ENCODE measurements at regions not wholly inside any gene's neighbourhood (a gene's known extent, or its start where the extent isn't known, plus 50 kb on each side); places are given as distances from the start of the nearest gene placed in this dataset.

GRCh38 chr16:85278839-85279238 lies 166.6 kb upstream of the CIBAR2 start:
- H3K27ac ChIP-seq (ENCODE audit: low read depth, low read length) = no peak overlapping the region
- DNase-seq (ENCODE audit: low read depth in 4 of 6, low spot score in 6 of 6) = peak in 1 of 6 donors; percentile 66
- no peaks in the 10 kb centered on the region for H3K27me3 ChIP-seq (ENCODE audit: control insufficient read depth, insufficient read depth, low read length)
- no peaks in the 10 kb centered on the region for H3K36me3 ChIP-seq (ENCODE audit: control insufficient read depth, insufficient read depth, low read length)
- WGBS (ENCODE audit: insufficient coverage) = 61% methylated on average over 10 of the region's 11 CpGs
- H3K4me3 ChIP-seq (ENCODE audit: low read depth, low read length) = no peak overlapping the region
- peaks cover 42% of the 10 kb centered on the region for H3K4me1 ChIP-seq (ENCODE audit: control insufficient read depth, insufficient read depth, low read length)
- no peaks in the 10 kb centered on the region for H3K9me3 ChIP-seq (ENCODE audit: control insufficient read depth, insufficient read depth, low read length)

GRCh38 chr16:85279402-85279801 lies 167.1 kb upstream of the CIBAR2 start:
- peak overlapping the region; percentile 25 for H3K27ac ChIP-seq (ENCODE audit: low read depth, low read length)
- H3K9me3 ChIP-seq (ENCODE audit: control insufficient read depth, insufficient read depth, low read length) = no peaks in the 10 kb centered on the region
- peaks cover 47% of the 10 kb centered on the region for H3K4me1 ChIP-seq (ENCODE audit: control insufficient read depth, insufficient read depth, low read length)
- 95% methylated on average over 4 of the region's 4 CpGs for WGBS (ENCODE audit: insufficient coverage)
- H3K27me3 ChIP-seq (ENCODE audit: control insufficient read depth, insufficient read depth, low read length) = no peaks in the 10 kb centered on the region
- H3K4me3 ChIP-seq (ENCODE audit: low read depth, low read length) = no peak overlapping the region
- H3K36me3 ChIP-seq (ENCODE audit: control insufficient read depth, insufficient read depth, low read length) = no peaks in the 10 kb centered on the region
- no peak for DNase-seq (ENCODE audit: low read depth in 4 of 6, low spot score in 6 of 6)

- H3K4me1 ChIP-seq (ENCODE audit: control insufficient read depth, insufficient read depth, low read length) = peaks cover 53% of the 10 kb centered on the region
- no peaks in the 10 kb centered on the region for H3K9me3 ChIP-seq (ENCODE audit: control insufficient read depth, insufficient read depth, low read length)
- peak in 2 of 6 donors; percentile 52 to 69 for DNase-seq (ENCODE audit: low read depth in 4 of 6, low spot score in 6 of 6)
- no peak overlapping the region for H3K4me3 ChIP-seq (ENCODE audit: low read depth, low read length)
- peak overlapping the region; percentile 25 for H3K27ac ChIP-seq (ENCODE audit: low read depth, low read length)
- H3K27me3 ChIP-seq (ENCODE audit: control insufficient read depth, insufficient read depth, low read length) = no peaks in the 10 kb centered on the region
- 78% methylated on average over 19 of the region's 21 CpGs for WGBS (ENCODE audit: insufficient coverage)
- H3K36me3 ChIP-seq (ENCODE audit: control insufficient read depth, insufficient read depth, low read length) = no peaks in the 10 kb centered on the region
Measured at GRCh38 chr16:85279825-85280545, 167.7 kb upstream of the CIBAR2 start.

- no peaks in the 10 kb centered on the region for H3K36me3 ChIP-seq (ENCODE audit: control insufficient read depth, insufficient read depth, low read length)
- no peaks in the 10 kb centered on the region for H3K27me3 ChIP-seq (ENCODE audit: control insufficient read depth, insufficient read depth, low read length)
- H3K27ac ChIP-seq (ENCODE audit: low read depth, low read length) = no peak overlapping the region
- peaks cover 50% of the 10 kb centered on the region for H3K4me1 ChIP-seq (ENCODE audit: control insufficient read depth, insufficient read depth, low read length)
- H3K4me3 ChIP-seq (ENCODE audit: low read depth, low read length) = no peak overlapping the region
- DNase-seq (ENCODE audit: low read depth in 4 of 6, low spot score in 6 of 6) = no peak
- WGBS (ENCODE audit: insufficient coverage) = 76% methylated on average over 5 of the region's 9 CpGs
- H3K9me3 ChIP-seq (ENCODE audit: control insufficient read depth, insufficient read depth, low read length) = no peaks in the 10 kb centered on the region
Measured at GRCh38 chr16:85281181-85281580, 168.9 kb upstream of the CIBAR2 start.

- Histone ChIP-seq H3K36me3 (ENCODE audit: control insufficient read depth, insufficient read depth, low read length) (no peaks in the 10 kb centered on the region), H3K4me1 (ENCODE audit: control insufficient read depth, insufficient read depth, low read length) (peaks cover 64% of the 10 kb centered on the region), H3K9me3 (ENCODE audit: control insufficient read depth, insufficient read depth, low read length) (no peaks in the 10 kb centered on the region), H3K27me3 (ENCODE audit: control insufficient read depth, insufficient read depth, low read length) (no peaks in the 10 kb centered on the region), H3K4me3 (ENCODE audit: low read depth, low read length) (no peak overlapping the region), H3K27ac (ENCODE audit: low read depth, low read length) (no peak overlapping the region)
- 94% methylated on average over 6 of the region's 8 CpGs for WGBS (ENCODE audit: insufficient coverage)
- DNase-seq (ENCODE audit: low read depth in 4 of 6, low spot score in 6 of 6) = no peak
Measured at GRCh38 chr16:85282842-85283241, 170.6 kb upstream of the CIBAR2 start.

GRCh38 chr16:85283305-85284050 lies 171.2 kb upstream of the CIBAR2 start:
- 91% methylated on average over 16 of the region's 22 CpGs for WGBS (ENCODE audit: insufficient coverage)
- DNase-seq (ENCODE audit: low read depth in 4 of 6, low spot score in 6 of 6) = no peak
- Histone ChIP-seq H3K27me3 (ENCODE audit: control insufficient read depth, insufficient read depth, low read length) (no peaks in the 10 kb centered on the region), H3K36me3 (ENCODE audit: control insufficient read depth, insufficient read depth, low read length) (no peaks in the 10 kb centered on the region), H3K9me3 (ENCODE audit: control insufficient read depth, insufficient read depth, low read length) (no peaks in the 10 kb centered on the region), H3K4me3 (ENCODE audit: low read depth, low read length) (no peak overlapping the region), H3K4me1 (ENCODE audit: control insufficient read depth, insufficient read depth, low read length) (peaks cover 66% of the 10 kb centered on the region), H3K27ac (ENCODE audit: low read depth, low read length) (no peak overlapping the region)

- Histone ChIP-seq H3K27me3 (ENCODE audit: control insufficient read depth, insufficient read depth, low read length) (no peaks in the 10 kb centered on the region), H3K27ac (ENCODE audit: low read depth, low read length) (no peak overlapping the region), H3K4me1 (ENCODE audit: control insufficient read depth, insufficient read depth, low read length) (peaks cover 67% of the 10 kb centered on the region), H3K9me3 (ENCODE audit: control insufficient read depth, insufficient read depth, low read length) (no peaks in the 10 kb centered on the region), H3K36me3 (ENCODE audit: control insufficient read depth, insufficient read depth, low read length) (no peaks in the 10 kb centered on the region), H3K4me3 (ENCODE audit: low read depth, low read length) (no peak overlapping the region)
- 40% methylated on average over 33 of the region's 38 CpGs for WGBS (ENCODE audit: insufficient coverage)
- peak in 2 of 6 donors; percentile 80 to 84 for DNase-seq (ENCODE audit: low read depth in 4 of 6, low spot score in 6 of 6)
Measured at GRCh38 chr16:85284141-85284817, 172.0 kb upstream of the CIBAR2 start.

GRCh38 chr16:85285681-85286065 lies 173.4 kb upstream of the CIBAR2 start:
- no peaks in the 10 kb centered on the region for H3K27me3 ChIP-seq (ENCODE audit: control insufficient read depth, insufficient read depth, low read length)
- H3K27ac ChIP-seq (ENCODE audit: low read depth, low read length) = peak overlapping the region; percentile 81
- no peaks in the 10 kb centered on the region for H3K36me3 ChIP-seq (ENCODE audit: control insufficient read depth, insufficient read depth, low read length)
- DNase-seq (ENCODE audit: low read depth in 4 of 6, low spot score in 6 of 6) = peak in 1 of 6 donors; percentile 21
- WGBS (ENCODE audit: insufficient coverage) = 47% methylated on average over 6 of the region's 7 CpGs
- no peaks in the 10 kb centered on the region for H3K9me3 ChIP-seq (ENCODE audit: control insufficient read depth, insufficient read depth, low read length)
- no peak overlapping the region for H3K4me3 ChIP-seq (ENCODE audit: low read depth, low read length)
- peaks cover 64% of the 10 kb centered on the region for H3K4me1 ChIP-seq (ENCODE audit: control insufficient read depth, insufficient read depth, low read length)

GRCh38 chr16:85286066-85286831 lies 174.0 kb upstream of the CIBAR2 start:
- peak in 2 of 6 donors; percentile 75 to 77 for DNase-seq (ENCODE audit: low read depth in 4 of 6, low spot score in 6 of 6)
- Histone ChIP-seq H3K27ac (ENCODE audit: low read depth, low read length) (peak overlapping the region; percentile 81), H3K9me3 (ENCODE audit: control insufficient read depth, insufficient read depth, low read length) (no peaks in the 10 kb centered on the region), H3K27me3 (ENCODE audit: control insufficient read depth, insufficient read depth, low read length) (no peaks in the 10 kb centered on the region), H3K36me3 (ENCODE audit: control insufficient read depth, insufficient read depth, low read length) (peaks cover under 1% of the 10 kb centered on the region), H3K4me3 (ENCODE audit: low read depth, low read length) (no peak overlapping the region), H3K4me1 (ENCODE audit: control insufficient read depth, insufficient read depth, low read length) (peaks cover 66% of the 10 kb centered on the region)
- WGBS (ENCODE audit: insufficient coverage) = 31% methylated on average over 29 of the region's 29 CpGs

All from spinal cord (tissue), 9 donors.